ENCODE measurements at regions not wholly inside any gene's neighbourhood (a gene's known extent, or its start where the extent isn't known, plus 50 kb on each side); places are given as distances from the start of the nearest gene placed in this dataset.

DNA sequence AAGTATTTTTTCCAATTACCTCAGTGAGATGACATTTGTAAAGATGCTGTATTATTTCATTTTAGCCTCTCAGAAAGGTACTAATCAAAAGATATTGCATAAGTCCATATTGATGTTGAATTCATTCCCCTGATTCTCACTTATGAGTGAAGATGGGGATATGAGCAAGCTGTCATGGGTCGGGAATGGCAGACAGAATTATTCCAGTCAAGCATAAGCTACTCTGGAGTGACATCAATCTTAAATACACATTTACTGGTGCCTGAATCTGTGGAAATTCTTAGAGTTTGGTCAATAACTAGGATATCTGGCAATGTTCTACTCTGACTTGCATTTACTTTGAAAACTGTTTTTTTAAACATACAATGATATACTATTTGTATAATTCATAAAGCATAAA lies 283.8 kb upstream of the PCDH7 start:
- ChIA-PET POLR2A (no interaction called here), CTCF (no interaction called here)
- Histone ChIP-seq H3K9ac (replicated peaks; ENCODE audit: extremely low read depth, insufficient read depth, low read length) (no peak overlapping the region), H3K4me1 (ENCODE audit: control insufficient read depth, extremely low read depth, insufficient read depth, low read length) (peaks cover under 1% of the 10 kb centered on the region), H2AFZ (ENCODE audit: low read depth, low read length) (no peak overlapping the region), H3K79me2 (ENCODE audit: control insufficient read depth, insufficient read depth, low read length) (no peaks in the 10 kb centered on the region), H3K4me3 (replicated peaks in 1 of 3; ENCODE audit: insufficient read depth in 1 of 3, low read depth in 1 of 3, low read length in 3 of 3) (no peak overlapping the region), H3K9me1 (replicated peaks; ENCODE audit: control insufficient read depth, extremely low read depth, insufficient read depth, low read length) (no peaks in the 10 kb centered on the region), H3K27ac (ENCODE audit: insufficient read depth, low read depth, low read length) (no peak overlapping the region), H4K20me1 (replicated peaks; ENCODE audit: control insufficient read depth, extremely low read depth, insufficient read depth, low read length) (no peaks in the 10 kb centered on the region), H3K27me3 (ENCODE audit: control insufficient read depth in 2 of 2, insufficient read depth in 2 of 2, low read length in 2 of 2) (no peaks in the 10 kb centered on the region), H3K9me3 (replicated peaks; ENCODE audit: control insufficient read depth, insufficient read depth, low read length) (no peaks in the 10 kb centered on the region), H3K36me3 (ENCODE audit: control insufficient read depth in 2 of 2, extremely low read depth in 1 of 2, insufficient read depth in 2 of 2, low read length in 2 of 2) (no peaks in the 10 kb centered on the region), H3K4me2 (ENCODE audit: insufficient read depth, low read length) (no peak overlapping the region)
- intact Hi-C loops (cut with micrococcal nuclease): no loop called here
- no TSS peak for BruUV-seq (replicated peaks)
- FAIRE-seq (no peak), DNase-seq (ENCODE audit: low read depth, low spot score) (no peak)
- dilution Hi-C loops (cut with MboI; ENCODE audit: extremely low pct_ligation_motif_present, low sequenced_read_pairs): no loop called here
- no peak for TF ChIP-seq EZH2 (IDR thresholded peaks at IDR 0.05; ENCODE audit: borderline replicate concordance, low read depth, low read length, severe bottlenecking)
- TF ChIP-seq, protein P1, sequence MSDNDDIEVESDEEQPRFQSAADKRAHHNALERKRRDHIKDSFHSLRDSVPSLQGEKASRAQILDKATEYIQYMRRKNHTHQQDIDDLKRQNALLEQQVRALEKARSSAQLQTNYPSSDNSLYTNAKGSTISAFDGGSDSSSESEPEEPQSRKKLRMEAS (IDR thresholded peaks at IDR 0.05; ENCODE audit: insufficient read depth, insufficient read length): no peak
- no peak for TF ChIP-seq GATA2 (IDR thresholded peaks at IDR 0.05; ENCODE audit: insufficient read depth, insufficient read length, low read depth, low read length)
- TF ChIP-seq POLR2A (IDR thresholded peaks at IDR 0.05; ENCODE audit: low read depth, low read length): no peak
- no peak for TF ChIP-seq JUN (IDR thresholded peaks at IDR 0.05; ENCODE audit: borderline replicate concordance, insufficient read depth, insufficient read length, low read depth)
- no peak for TF ChIP-seq POLR2AphosphoS5 (IDR thresholded peaks at IDR 0.05; ENCODE audit: insufficient read depth, low read depth, low read length)
- no peak for TF ChIP-seq MYC (IDR thresholded peaks at IDR 0.05; ENCODE audit: low read depth, low read length)
- no peak for TF ChIP-seq FOS (IDR thresholded peaks at IDR 0.05; ENCODE audit: borderline replicate concordance, insufficient read depth, low read length)
- TF ChIP-seq, protein P2, sequence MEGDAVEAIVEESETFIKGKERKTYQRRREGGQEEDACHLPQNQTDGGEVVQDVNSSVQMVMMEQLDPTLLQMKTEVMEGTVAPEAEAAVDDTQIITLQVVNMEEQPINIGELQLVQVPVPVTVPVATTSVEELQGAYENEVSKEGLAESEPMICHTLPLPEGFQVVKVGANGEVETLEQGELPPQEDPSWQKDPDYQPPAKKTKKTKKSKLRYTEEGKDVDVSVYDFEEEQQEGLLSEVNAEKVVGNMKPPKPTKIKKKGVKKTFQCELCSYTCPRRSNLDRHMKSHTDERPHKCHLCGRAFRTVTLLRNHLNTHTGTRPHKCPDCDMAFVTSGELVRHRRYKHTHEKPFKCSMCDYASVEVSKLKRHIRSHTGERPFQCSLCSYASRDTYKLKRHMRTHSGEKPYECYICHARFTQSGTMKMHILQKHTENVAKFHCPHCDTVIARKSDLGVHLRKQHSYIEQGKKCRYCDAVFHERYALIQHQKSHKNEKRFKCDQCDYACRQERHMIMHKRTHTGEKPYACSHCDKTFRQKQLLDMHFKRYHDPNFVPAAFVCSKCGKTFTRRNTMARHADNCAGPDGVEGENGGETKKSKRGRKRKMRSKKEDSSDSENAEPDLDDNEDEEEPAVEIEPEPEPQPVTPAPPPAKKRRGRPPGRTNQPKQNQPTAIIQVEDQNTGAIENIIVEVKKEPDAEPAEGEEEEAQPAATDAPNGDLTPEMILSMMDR (IDR thresholded peaks at IDR 0.05; ENCODE audit: extremely low read depth in 1 of 2, insufficient read depth in 1 of 2, low read depth in 1 of 2, low read length in 2 of 2): no peak

Measured in endothelial cell of umbilical vein (primary cell).